Activated CD8-positive, alpha-beta T cell treated with anti-CD3 and anti-CD28 coated beads for 36 hours (primary cell): ENCODE measurements at regions not wholly inside any gene's neighbourhood (a gene's known extent, or its start where the extent isn't known, plus 50 kb on each side); places are given as distances from the start of the nearest gene placed in this dataset.
"Not testable (repeated sequence)": the region's sequence is repeated elsewhere in the genome, so short reads cannot be mapped to it uniquely, and the experiment has no call there.

Experiments
- ATAC-seq: fragments of 200-7000 bp; cut with Tn5 transposase; one replicate; pipeline ENCODE4 v1.10.0; 2021; ENCODE audit warnings: mild to moderate bottlenecking, moderate library complexity
- CTCF ChIA-PET: fragments of 350-600 bp; sonication (Branson Sonifier 250); formaldehyde crosslinking; loops from one replicate; lab custom pipeline; 2021; ENCODE audit warnings: antibody characterized with exemption; lab: Charles Lee
- POLR2A ChIA-PET: fragments of 350-600 bp; sonication (Branson Sonifier 250); formaldehyde crosslinking; loops from one replicate; lab custom pipeline; 2021; ENCODE audit warnings: antibody characterized with exemption; lab: Charles Lee
- DNase-seq: peaks from one replicate; pipeline ENCODE4 v3.0.0-alpha.2; 2020
- H3K27ac Mint-ChIP-seq: one replicate; pipeline ENCODE4 v1.8.0; 2021; ENCODE audit warnings: mild to moderate bottlenecking, mixed read lengths
- H3K27me3 Mint-ChIP-seq: one replicate; pipeline ENCODE4 v1.8.0; 2021; ENCODE audit warnings: mixed read lengths
- H3K36me3 Mint-ChIP-seq: one replicate; pipeline ENCODE4 v1.8.0; 2021; ENCODE audit warnings: low read depth, mixed read lengths
- H3K4me1 Mint-ChIP-seq: one replicate; pipeline ENCODE4 v1.8.0; 2021; ENCODE audit warnings: low read depth, mixed read lengths
- H3K4me3 Mint-ChIP-seq: one replicate; pipeline ENCODE4 v1.8.0; 2021; ENCODE audit warnings: mild to moderate bottlenecking, moderate library complexity, mixed read lengths
- H3K9me3 Mint-ChIP-seq: one replicate; pipeline ENCODE4 v1.8.0; 2021; ENCODE audit warnings: mixed read lengths
- intact Hi-C: fragments of 100-400 bp; cut with micrococcal nuclease; formaldehyde crosslinking; loops from one replicate; pipeline ENCODE4 v1.10.0; 2022
- TF ChIP-seq, protein P1 (sequence below): fragments of 200-600 bp; IDR thresholded peaks from one replicate; pipeline ENCODE4 v1.8.0; 2022; ENCODE audit warnings: antibody characterized with exemption, mild to moderate bottlenecking

DNA sequence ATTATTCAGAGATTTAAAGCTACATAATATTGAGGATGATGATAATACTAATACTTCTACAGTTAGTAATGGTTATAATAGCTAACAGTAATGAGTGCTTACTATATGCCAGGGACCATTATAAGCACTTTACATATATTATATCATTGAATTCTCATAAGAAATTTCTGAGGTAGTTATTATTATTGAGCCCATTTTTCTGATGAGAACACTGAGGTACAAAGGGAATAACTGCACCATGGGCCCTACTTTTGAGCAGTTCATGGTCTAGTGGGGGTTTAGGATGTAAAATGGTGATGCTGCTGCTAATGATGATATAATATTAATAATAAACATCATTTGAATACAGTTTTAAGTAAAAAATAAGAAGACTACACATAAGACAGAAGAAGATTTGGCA is 64.2 kb upstream of the SPDL1 start:
- Mint-ChIP-seq H3K4me3 (no peak overlapping the region), H3K27me3 (peaks cover 12% of the 10 kb centered on the region), H3K9me3 (peaks cover 3% of the 10 kb centered on the region), H3K36me3 (no peaks in the 10 kb centered on the region), H3K27ac (no peak overlapping the region), H3K4me1 (no peaks in the 10 kb centered on the region)
- intact Hi-C loops = no loop called here
- ATAC-seq (no peak), DNase-seq (no peak)
- POLR2A ChIA-PET = no interaction called here
- CTCF ChIA-PET = no interaction called here
- TF ChIP-seq, protein P1, sequence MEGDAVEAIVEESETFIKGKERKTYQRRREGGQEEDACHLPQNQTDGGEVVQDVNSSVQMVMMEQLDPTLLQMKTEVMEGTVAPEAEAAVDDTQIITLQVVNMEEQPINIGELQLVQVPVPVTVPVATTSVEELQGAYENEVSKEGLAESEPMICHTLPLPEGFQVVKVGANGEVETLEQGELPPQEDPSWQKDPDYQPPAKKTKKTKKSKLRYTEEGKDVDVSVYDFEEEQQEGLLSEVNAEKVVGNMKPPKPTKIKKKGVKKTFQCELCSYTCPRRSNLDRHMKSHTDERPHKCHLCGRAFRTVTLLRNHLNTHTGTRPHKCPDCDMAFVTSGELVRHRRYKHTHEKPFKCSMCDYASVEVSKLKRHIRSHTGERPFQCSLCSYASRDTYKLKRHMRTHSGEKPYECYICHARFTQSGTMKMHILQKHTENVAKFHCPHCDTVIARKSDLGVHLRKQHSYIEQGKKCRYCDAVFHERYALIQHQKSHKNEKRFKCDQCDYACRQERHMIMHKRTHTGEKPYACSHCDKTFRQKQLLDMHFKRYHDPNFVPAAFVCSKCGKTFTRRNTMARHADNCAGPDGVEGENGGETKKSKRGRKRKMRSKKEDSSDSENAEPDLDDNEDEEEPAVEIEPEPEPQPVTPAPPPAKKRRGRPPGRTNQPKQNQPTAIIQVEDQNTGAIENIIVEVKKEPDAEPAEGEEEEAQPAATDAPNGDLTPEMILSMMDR = no peak

DNA sequence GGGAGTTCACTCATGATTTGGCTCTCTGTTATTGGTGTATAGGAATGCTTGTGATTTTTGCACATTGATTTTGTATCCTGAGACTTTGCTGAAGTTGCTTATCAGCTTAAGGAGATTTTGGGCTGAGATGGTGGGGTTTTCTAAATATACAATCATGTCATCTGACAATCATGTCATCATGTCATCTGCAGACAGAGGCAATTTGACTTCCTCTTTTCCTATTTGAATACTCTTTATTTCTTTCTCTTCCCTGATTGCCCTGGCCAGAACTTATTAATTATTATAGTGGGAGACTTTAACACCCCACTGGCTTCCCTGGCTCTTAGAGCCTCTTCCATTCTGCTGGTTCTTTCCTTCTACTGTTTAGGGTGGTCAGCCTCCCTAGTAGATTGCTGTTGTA is 64.8 kb upstream of the SPDL1 start:
- H3K4me3 Mint-ChIP-seq, ATAC-seq, H3K4me1 Mint-ChIP-seq, POLR2A ChIA-PET, CTCF ChIA-PET, H3K9me3 Mint-ChIP-seq, H3K27me3 Mint-ChIP-seq, intact Hi-C loops, H3K27ac Mint-ChIP-seq, DNase-seq, H3K36me3 Mint-ChIP-seq: not testable (repeated sequence)

DNA sequence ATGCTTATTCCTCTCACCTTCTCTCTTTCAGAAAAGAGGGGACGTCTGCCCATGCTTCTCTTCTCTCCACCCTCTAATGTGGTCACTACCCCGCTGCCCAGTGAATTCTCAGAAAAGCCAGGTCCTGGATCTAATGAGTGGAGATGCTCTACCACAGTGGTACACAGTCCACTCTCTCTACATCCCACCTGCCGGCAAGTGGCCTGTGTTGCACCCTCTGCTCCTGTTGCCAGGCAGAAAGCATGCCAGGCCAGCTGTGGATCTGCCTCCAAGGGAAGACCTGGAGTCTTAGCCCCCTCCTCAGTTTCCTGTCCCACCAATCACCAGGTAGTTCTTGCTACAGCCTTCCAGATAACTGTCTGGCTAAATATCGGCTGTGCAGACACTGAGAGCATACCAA is 71.2 kb upstream of the SPDL1 start:
- TF ChIP-seq, protein P1 = no peak
- ATAC-seq = no peak
- no peaks in the 10 kb centered on the region for H3K36me3 Mint-ChIP-seq
- no peak overlapping the region for H3K4me3 Mint-ChIP-seq
- ChIA-PET POLR2A (interaction anchor here (0.6 kb wide), 1 partner anchor 93 kb away, joined by 3 read pairs; no protein-coding TSS in a partner anchor), CTCF (interaction anchor here (0.7 kb wide), 1 partner anchor 19 kb away, joined by 3 read pairs; no protein-coding TSS in a partner anchor)
- no peaks in the 10 kb centered on the region for H3K4me1 Mint-ChIP-seq
- peaks cover 1% of the 10 kb centered on the region for H3K27me3 Mint-ChIP-seq
- no peaks in the 10 kb centered on the region for H3K9me3 Mint-ChIP-seq
- DNase-seq = no peak
- intact Hi-C loops = no loop called here
- no peak overlapping the region for H3K27ac Mint-ChIP-seq

DNA sequence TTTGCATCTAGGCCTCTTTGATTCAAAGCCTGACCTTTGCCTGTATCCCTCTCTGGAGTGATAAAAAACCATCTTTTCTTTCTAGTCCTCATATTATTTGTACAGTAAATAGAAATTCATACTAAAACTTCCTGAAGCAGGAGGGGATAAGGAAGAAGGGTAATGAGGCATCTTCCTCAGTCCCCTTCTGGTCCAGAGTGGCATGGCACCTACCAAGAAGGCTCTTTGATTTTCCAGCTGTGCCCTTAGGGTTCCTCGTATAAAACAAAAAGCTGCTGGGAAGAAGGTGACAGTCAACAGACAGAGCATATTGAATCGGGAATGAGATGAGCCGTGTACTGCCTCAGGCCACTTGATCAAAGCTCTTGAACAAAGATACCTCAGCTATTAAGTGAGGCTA is 71.9 kb upstream of the SPDL1 start:
- H3K27ac Mint-ChIP-seq = no peak overlapping the region
- TF ChIP-seq, protein P1 = no peak
- H3K9me3 Mint-ChIP-seq = no peaks in the 10 kb centered on the region
- H3K4me3 Mint-ChIP-seq = no peak overlapping the region
- H3K27me3 Mint-ChIP-seq = peaks cover 1% of the 10 kb centered on the region
- no peaks in the 10 kb centered on the region for H3K4me1 Mint-ChIP-seq
- ATAC-seq (no peak), DNase-seq (no peak)
- ChIA-PET CTCF (interaction anchor here (0.7 kb wide), 1 partner anchor 20 kb away, joined by 3 read pairs; no protein-coding TSS in a partner anchor), POLR2A (interaction anchor here (0.6 kb wide), 1 partner anchor 94 kb away, joined by 3 read pairs; no protein-coding TSS in a partner anchor)
- no peaks in the 10 kb centered on the region for H3K36me3 Mint-ChIP-seq
- intact Hi-C loops = no loop called here

DNA sequence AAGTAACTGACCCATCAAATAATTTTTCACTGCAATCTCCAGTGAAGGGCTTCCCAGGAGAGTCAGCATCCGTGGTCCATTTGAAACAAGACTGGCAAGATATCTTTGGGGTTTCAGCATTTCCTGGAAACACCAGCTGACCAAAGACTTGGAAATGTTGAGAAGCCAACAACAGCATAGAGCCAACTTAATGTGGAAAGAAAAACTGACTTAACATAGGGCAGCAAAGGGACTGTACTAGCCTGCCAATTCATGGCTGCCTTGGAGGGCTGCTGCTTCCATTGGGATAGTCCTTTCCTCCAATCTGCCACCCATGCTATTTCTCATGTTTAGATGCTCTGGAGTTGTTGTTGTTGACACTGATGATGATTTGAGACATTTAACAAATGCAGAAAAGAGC is 76.5 kb upstream of the SPDL1 start:
- intact Hi-C loops = no loop called here
- Mint-ChIP-seq H3K27me3 (peaks cover 6% of the 10 kb centered on the region), H3K4me3 (no peak overlapping the region), H3K27ac (no peak overlapping the region), H3K36me3 (no peaks in the 10 kb centered on the region), H3K9me3 (no peaks in the 10 kb centered on the region), H3K4me1 (no peaks in the 10 kb centered on the region)
- CTCF ChIA-PET = no interaction called here
- POLR2A ChIA-PET = no interaction called here
- no peak for ATAC-seq
- TF ChIP-seq, protein P1 = no peak
- no peak for DNase-seq

DNA sequence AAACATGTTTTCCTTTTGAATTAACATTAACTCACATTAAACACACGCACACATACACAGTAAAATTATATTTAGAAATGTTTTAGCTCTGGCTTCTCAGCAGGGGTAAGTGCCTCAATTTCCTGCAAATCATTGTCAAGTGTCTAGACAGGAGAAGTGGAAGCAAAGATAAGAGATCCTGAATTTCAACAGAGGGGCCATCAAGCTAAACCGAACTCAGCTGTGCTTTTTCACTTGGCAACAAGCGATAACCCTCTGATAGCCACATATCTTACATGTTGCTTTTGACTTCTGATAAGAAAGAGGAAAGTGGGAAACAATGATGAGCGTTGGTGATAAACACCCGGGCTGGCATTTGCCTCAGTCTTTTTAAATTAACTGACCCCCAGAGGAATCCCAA is 79.7 kb upstream of the SPDL1 start:
- H3K4me1 Mint-ChIP-seq = no peaks in the 10 kb centered on the region
- no peaks in the 10 kb centered on the region for H3K9me3 Mint-ChIP-seq
- peaks cover 7% of the 10 kb centered on the region for H3K27me3 Mint-ChIP-seq
- DNase-seq = no peak
- H3K27ac Mint-ChIP-seq = no peak overlapping the region
- H3K4me3 Mint-ChIP-seq = no peak overlapping the region
- ChIA-PET CTCF (no interaction called here), POLR2A (no interaction called here)
- TF ChIP-seq, protein P1 = no peak
- no peak for ATAC-seq
- no peaks in the 10 kb centered on the region for H3K36me3 Mint-ChIP-seq
- intact Hi-C loops = no loop called here
